Keratinocyte (primary cell): ENCODE measurements at regions not wholly inside any gene's neighbourhood (a gene's known extent, or its start where the extent isn't known, plus 50 kb on each side); places are given as distances from the start of the nearest gene placed in this dataset.

Experiments used
- EZH2 ChIP-seq: IDR thresholded peaks from one replicate; pipeline ENCODE4 v1.6.1; 2012; ENCODE audit warnings: inconsistent platforms, mild to moderate bottlenecking, low read length, moderate library complexity
- TF ChIP-seq, protein P1 (sequence below), 3 experiments: IDR thresholded peaks in 1 of 3; conservative IDR thresholded peaks in 1 of 3; optimal IDR thresholded peaks in 1 of 3; 2 replicates in 2 of 3; 3 replicates in 1 of 3; pipeline versions ENCODE3 to v1.5.1; 2011; ENCODE audit warnings: low read length in 3 of 3, mild to moderate bottlenecking in 3 of 3, moderate library complexity in 2 of 3, control low read depth in 1 of 3, inconsistent platforms in 1 of 3; ENCODE audit not compliant: insufficient read depth in 2 of 3; ENCODE audit errors: extremely low read depth in 1 of 3

- TF ChIP-seq, protein P1, sequence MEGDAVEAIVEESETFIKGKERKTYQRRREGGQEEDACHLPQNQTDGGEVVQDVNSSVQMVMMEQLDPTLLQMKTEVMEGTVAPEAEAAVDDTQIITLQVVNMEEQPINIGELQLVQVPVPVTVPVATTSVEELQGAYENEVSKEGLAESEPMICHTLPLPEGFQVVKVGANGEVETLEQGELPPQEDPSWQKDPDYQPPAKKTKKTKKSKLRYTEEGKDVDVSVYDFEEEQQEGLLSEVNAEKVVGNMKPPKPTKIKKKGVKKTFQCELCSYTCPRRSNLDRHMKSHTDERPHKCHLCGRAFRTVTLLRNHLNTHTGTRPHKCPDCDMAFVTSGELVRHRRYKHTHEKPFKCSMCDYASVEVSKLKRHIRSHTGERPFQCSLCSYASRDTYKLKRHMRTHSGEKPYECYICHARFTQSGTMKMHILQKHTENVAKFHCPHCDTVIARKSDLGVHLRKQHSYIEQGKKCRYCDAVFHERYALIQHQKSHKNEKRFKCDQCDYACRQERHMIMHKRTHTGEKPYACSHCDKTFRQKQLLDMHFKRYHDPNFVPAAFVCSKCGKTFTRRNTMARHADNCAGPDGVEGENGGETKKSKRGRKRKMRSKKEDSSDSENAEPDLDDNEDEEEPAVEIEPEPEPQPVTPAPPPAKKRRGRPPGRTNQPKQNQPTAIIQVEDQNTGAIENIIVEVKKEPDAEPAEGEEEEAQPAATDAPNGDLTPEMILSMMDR (optimal IDR thresholded peaks at IDR 0.05 in 1 of 3, IDR thresholded peaks at IDR 0.05 in 1 of 3, conservative IDR thresholded peaks at IDR 0.05 in 1 of 3; ENCODE audit: extremely low read depth in 1 of 3, insufficient read depth in 2 of 3, low read length in 3 of 3): no peak
- TF ChIP-seq EZH2: no peak
Observed at GRCh38 chr5:26388976-26389375, 649.4 kb downstream of the CDH9 start.
